Suprapubic skin (tissue), 4 donors: ENCODE measurements at regions not wholly inside any gene's neighbourhood (a gene's known extent, or its start where the extent isn't known, plus 50 kb on each side); places are given as distances from the start of the nearest gene placed in this dataset.

Experiments used
- CTCF ChIP-seq, 2 donors: fragments of 200-600 bp in 1 of 2; fragments of 450-650 bp in 1 of 2; sonication (generic) in 1 of 2; IDR thresholded peaks; one replicate each; pipeline ENCODE4 v1.5.1; 2016 to 2019; ENCODE audit warnings: antibody characterized with exemption in 2 of 2, mild to moderate bottlenecking in 1 of 2, moderate library complexity in 1 of 2
- EP300 ChIP-seq: sonication (generic); formaldehyde crosslinking; IDR thresholded peaks from one replicate; pipeline ENCODE4 v1.6.1; 2017; ENCODE audit warnings: antibody characterized with exemption
- POLR2AphosphoS5 ChIP-seq, 3 donors: sonication (generic); formaldehyde crosslinking; IDR thresholded peaks; one replicate each; pipeline ENCODE4 v1.6.1; 2017; ENCODE audit warnings: antibody characterized with exemption in 3 of 3

- TF ChIP-seq CTCF (IDR thresholded peaks at IDR 0.05) (no peak), POLR2AphosphoS5 (IDR thresholded peaks at IDR 0.05) (no peak), EP300 (no peak)
These were observed 163.5 kb downstream of the MBL2 start for GRCh38 chr10:52609071-52609470.
